ENCODE measurements at regions not wholly inside any gene's neighbourhood (a gene's known extent, or its start where the extent isn't known, plus 50 kb on each side); places are given as distances from the start of the nearest gene placed in this dataset.

DNA sequence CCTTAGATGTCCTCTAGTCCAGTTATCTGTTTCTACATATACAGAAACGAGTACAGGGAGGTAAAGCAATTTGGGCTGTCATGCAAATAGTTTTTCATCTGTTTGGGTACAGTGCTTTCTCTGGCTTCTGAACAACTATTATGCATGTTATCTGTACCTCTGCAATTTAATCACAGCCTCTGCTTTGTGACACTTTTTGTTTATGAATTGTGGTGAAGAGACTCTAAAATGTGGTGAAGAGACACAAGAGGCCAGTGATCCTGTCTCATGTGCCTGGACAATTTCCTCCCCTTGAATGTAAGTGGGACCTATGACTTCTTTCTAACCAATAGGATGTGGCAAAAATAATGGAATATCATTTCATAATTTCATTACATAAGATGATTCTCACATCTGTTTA is 130.3 kb upstream of the ARHGAP42 start:
- no peak overlapping the region for H3K27ac ChIP-seq
- TF ChIP-seq, protein P1, sequence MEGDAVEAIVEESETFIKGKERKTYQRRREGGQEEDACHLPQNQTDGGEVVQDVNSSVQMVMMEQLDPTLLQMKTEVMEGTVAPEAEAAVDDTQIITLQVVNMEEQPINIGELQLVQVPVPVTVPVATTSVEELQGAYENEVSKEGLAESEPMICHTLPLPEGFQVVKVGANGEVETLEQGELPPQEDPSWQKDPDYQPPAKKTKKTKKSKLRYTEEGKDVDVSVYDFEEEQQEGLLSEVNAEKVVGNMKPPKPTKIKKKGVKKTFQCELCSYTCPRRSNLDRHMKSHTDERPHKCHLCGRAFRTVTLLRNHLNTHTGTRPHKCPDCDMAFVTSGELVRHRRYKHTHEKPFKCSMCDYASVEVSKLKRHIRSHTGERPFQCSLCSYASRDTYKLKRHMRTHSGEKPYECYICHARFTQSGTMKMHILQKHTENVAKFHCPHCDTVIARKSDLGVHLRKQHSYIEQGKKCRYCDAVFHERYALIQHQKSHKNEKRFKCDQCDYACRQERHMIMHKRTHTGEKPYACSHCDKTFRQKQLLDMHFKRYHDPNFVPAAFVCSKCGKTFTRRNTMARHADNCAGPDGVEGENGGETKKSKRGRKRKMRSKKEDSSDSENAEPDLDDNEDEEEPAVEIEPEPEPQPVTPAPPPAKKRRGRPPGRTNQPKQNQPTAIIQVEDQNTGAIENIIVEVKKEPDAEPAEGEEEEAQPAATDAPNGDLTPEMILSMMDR (IDR thresholded peaks at IDR 0.05) = no peak
- no peak for TF ChIP-seq ZFX (IDR thresholded peaks at IDR 0.05; ENCODE audit: borderline replicate concordance)

DNA sequence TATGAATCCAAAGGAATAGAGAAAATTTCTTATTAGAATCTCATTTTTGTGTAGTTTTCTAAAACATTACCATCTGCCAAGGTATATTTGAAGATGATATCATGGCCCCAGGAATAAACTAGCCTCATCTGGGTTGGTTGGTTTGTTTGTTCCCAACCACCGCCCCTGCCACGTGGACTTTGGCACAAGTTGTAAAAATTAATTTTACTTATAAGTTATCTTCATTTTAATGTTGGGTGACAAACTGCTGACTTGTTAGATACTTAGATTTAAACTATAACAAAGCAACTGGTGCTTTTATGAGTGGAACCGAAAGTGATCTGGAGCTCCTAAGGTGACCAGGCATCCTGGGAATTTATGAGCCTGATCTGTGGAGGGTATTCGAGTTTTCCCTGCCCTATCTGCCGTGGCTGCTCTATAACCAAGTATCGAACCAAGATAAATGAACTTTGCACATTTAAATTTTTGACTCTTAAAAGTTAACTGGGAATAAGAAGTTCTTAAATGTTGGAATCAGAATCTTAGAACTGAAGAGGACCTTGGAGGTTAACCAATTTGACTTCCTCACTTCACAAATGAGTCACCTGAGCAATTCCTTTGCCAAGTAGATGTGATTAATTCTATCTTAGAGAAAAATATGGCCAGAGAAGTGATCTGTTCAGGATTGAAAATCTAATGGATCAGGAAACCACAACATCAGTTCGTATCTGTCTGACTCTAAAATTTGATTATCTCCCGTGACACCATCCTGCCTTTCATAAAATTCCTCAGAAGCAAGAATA is 129.1 kb upstream of the ARHGAP42 start:
- TF ChIP-seq, protein P1 (IDR thresholded peaks at IDR 0.05) = no peak
- TF ChIP-seq ZFX (IDR thresholded peaks at IDR 0.05; ENCODE audit: borderline replicate concordance) = no peak
- H3K27ac ChIP-seq = no peak overlapping the region

DNA sequence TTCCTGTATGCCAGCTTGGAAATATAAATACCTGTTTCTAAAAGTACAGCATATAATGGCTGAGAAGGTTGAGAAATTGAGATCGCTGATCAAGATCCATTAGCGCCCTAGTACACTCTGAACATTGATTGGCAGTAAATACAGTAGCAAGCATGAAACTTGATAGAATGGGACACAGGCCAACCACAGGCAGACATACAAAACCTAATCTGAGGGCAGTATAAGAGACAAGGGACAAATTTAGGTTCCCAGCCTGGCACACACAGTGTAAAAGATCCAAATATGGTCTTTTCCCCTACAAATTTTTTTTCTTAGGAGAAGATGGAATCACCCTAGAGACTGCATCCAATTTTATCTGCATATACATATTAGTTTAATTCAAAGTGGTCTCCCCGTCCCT is 126.5 kb upstream of the ARHGAP42 start:
- TF ChIP-seq, protein P1 (IDR thresholded peaks at IDR 0.05) = no peak
- no peak overlapping the region for H3K27ac ChIP-seq

DNA sequence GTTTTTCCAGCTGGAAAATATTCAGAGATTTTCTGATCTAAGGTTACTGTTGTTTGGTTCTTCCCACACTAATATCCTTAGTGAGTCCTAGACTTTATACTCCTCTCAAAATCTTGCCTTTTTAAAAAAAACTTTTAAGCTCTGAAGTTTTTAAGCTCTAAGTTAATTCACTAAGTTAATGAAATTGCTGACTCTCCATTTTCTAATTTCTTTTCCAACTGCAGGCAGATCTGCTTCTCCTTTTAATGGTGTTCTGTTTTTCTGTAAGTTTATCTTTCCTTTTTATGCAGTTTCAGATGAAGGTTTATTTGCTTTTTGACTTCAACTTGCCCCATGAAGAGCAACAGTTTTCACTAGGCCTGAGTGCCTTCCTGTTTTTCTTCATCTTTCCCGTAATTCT is 125.8 kb upstream of the ARHGAP42 start:
- H3K27ac ChIP-seq = no peak overlapping the region
- TF ChIP-seq, protein P1 (IDR thresholded peaks at IDR 0.05) = no peak
- no peak for TF ChIP-seq ZFX (IDR thresholded peaks at IDR 0.05; ENCODE audit: borderline replicate concordance)

DNA sequence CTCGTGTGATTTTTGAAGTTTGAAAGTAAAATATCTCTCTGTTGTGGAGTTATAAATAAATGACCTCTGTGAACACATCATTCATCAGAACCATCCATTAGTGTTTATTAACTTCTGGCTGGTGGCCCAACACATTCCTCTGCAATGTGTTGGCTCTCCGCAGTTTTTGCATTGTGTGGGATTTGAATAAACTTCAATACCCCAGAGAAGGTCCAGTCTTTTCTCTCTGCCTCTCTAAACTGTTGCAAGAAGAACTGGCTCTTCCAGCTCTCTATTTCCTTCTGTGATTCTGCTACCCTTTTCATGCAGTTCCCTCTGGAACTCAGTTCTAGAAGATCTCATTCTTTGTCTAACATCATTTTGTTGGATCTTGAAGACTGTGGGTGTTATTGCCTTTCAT is 125.0 kb upstream of the ARHGAP42 start:
- H3K27ac ChIP-seq = no peak overlapping the region
- TF ChIP-seq, protein P1 (IDR thresholded peaks at IDR 0.05) = no peak
- no peak for TF ChIP-seq ZFX (IDR thresholded peaks at IDR 0.05; ENCODE audit: borderline replicate concordance)

DNA sequence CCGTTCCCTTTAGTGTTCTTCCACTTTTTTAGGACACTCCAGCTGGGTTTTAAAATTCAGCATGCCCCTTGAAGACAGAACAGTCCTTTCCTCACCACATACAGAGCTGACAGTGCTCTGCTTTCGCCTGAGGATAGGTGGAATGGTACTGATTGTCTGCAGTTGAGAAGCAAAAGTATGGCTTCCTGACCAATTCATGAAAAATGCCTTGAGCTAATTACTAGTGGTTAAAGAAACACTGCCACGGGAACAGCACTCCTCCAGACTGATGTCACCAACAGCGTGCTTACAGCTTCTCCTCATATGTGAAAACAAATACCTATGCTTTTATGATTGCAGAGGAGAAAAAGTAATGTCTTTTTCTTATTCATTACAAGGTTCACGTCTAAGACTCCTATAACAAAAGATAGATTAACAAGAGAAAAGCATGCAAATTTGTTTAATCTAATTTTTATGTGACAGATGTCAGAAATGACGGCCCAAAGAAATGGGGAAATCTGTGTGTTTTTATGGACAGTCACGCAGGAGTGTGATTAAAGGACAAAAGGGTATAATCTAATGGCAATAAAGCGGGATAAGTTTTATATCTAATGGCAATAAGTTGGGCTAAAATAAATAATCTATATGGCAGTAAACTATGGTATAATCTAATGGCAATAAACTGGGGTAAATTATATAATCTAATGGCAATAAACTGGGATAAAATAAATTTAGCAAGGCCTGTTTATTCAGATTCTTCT is 123.4 kb upstream of the ARHGAP42 start:
- TF ChIP-seq, protein P1 (IDR thresholded peaks at IDR 0.05) = no peak
- no peak for TF ChIP-seq ZFX (IDR thresholded peaks at IDR 0.05; ENCODE audit: borderline replicate concordance)
- no peak overlapping the region for H3K27ac ChIP-seq

DNA sequence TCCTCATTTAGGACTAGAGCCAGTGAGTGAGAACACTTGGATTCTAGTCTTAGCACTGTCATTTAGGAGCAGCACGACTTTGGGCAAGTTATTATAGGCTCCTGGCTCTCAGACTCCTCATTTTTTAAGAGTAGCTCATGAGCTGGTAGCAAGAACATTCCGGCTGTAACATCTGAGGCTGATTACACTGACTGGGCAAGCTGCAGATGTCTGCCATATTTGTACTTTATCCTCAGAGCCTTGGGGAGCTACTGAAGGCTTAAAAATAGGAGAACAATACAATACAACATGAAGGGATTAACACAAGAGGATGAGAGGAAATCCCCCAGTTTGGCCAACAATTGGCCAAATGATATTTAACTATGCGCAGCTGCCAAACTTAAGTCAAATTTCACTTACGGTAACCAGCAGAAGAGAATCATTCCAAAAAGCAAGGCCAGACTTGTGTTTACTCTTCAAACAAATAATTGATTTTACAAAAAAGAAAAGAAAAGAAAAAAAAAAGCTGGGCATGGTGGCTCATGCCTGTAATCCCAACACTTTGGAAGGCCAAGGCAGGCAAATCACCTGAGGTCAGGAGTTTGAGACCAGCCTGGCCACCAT is 113.1 kb upstream of the ARHGAP42 start:
- no peak overlapping the region for H3K27ac ChIP-seq
- TF ChIP-seq ZFX (IDR thresholded peaks at IDR 0.05; ENCODE audit: borderline replicate concordance) = no peak
- TF ChIP-seq, protein P1 (IDR thresholded peaks at IDR 0.05) = no peak

Measured in 22Rv1 (cell line).